NCI-H446 (cell line): ENCODE measurements at regions not wholly inside any gene's neighbourhood (a gene's known extent, or its start where the extent isn't known, plus 50 kb on each side); places are given as distances from the start of the nearest gene placed in this dataset.

ENCODE experiments used
- DNase-seq, 2 experiments: peaks; one replicate each; lab custom pipeline; 2025; lab: John Stamatoyannopoulos, UW

- peak in 1 of 2 experiments; percentile 14 for DNase-seq
Measured at GRCh38 chr2:71277536-71278103, 50.7 kb upstream of the PAIP2B start.

GRCh38 chr2:71277147-71277475, 50.2 kb upstream of the PAIP2B start:
- no peak for DNase-seq

- DNase-seq = peak; percentile 42 to 93
Measured at GRCh38 chr2:71276311-71277146, 49.6 kb upstream of the PAIP2B start.
